H9 (cell line): ENCODE measurements at regions not wholly inside any gene's neighbourhood (a gene's known extent, or its start where the extent isn't known, plus 50 kb on each side); places are given as distances from the start of the nearest gene placed in this dataset.

Experiments used
- DNase-seq: peaks from one replicate; pipeline ENCODE4 v3.0.0-alpha.2; 2017
- H2AFZ ChIP-seq: one replicate; pipeline ENCODE4 v1.6.1; 2013; ENCODE audit warnings: mild to moderate bottlenecking, low read length, control low read depth, moderate library complexity
- H2AK5ac ChIP-seq: 2 replicates; pipeline ENCODE4 v1.6.1; 2013; ENCODE audit warnings: low read length, control low read depth, mixed read lengths; ENCODE audit not compliant: insufficient read length
- H2BK120ac ChIP-seq: one replicate; pipeline ENCODE4 v1.6.1; 2013; ENCODE audit warnings: low read depth, mild to moderate bottlenecking, low read length, control low read depth, inconsistent platforms; ENCODE audit not compliant: poor library complexity, severe bottlenecking
- H2BK12ac ChIP-seq: 2 replicates; pipeline ENCODE4 v1.6.1; 2013; ENCODE audit warnings: low read length, control low read depth, mixed read lengths, low read depth; ENCODE audit not compliant: insufficient read length
- H2BK15ac ChIP-seq: 2 replicates; pipeline ENCODE4 v1.6.1; 2013; ENCODE audit warnings: low read depth, low read length, control low read depth
- H2BK20ac ChIP-seq: one replicate; pipeline ENCODE4 v1.6.1; 2013; ENCODE audit warnings: low read depth, mild to moderate bottlenecking, low read length, control low read depth, inconsistent platforms; ENCODE audit not compliant: poor library complexity, severe bottlenecking
- H2BK5ac ChIP-seq: 2 replicates; pipeline ENCODE4 v1.6.1; 2013; ENCODE audit warnings: low read length, control low read depth, mixed read lengths; ENCODE audit not compliant: insufficient read length
- H3K14ac ChIP-seq: 2 replicates; pipeline ENCODE4 v1.6.1; 2013; ENCODE audit warnings: low read length, control low read depth; ENCODE audit not compliant: insufficient read depth
- H3K18ac ChIP-seq: 2 replicates; pipeline ENCODE4 v1.6.1; 2013; ENCODE audit warnings: low read depth, mild to moderate bottlenecking, mixed read lengths, low read length, control low read depth; ENCODE audit not compliant: insufficient read length
- H3K23ac ChIP-seq: 2 replicates; pipeline ENCODE4 v1.6.1; 2013; ENCODE audit warnings: low read length, control low read depth, mixed read lengths, low read depth; ENCODE audit not compliant: insufficient read length
- H3K23me2 ChIP-seq: 2 replicates; pipeline ENCODE4 v1.6.1; 2013; ENCODE audit warnings: low read depth, mild to moderate bottlenecking, mixed read lengths, low read length, control low read depth; ENCODE audit not compliant: insufficient read length, poor library complexity, severe bottlenecking
- H3K27ac ChIP-seq: 2 replicates; pipeline ENCODE4 v1.5.1; 2013; ENCODE audit warnings: low read length, control low read depth, mixed read lengths, low read depth; ENCODE audit not compliant: insufficient read length
- H3K27me3 ChIP-seq: 2 replicates; pipeline ENCODE4 v1.6.1; 2013; ENCODE audit warnings: low read length, control low read depth, inconsistent platforms; ENCODE audit not compliant: insufficient read depth
- H3K4ac ChIP-seq: 2 replicates; pipeline ENCODE4 v1.6.1; 2013; ENCODE audit warnings: low read depth, mild to moderate bottlenecking, control low read depth, inconsistent platforms, low read length, moderate library complexity
- H3K4me1 ChIP-seq: 2 replicates; pipeline ENCODE4 v1.6.1; 2013; ENCODE audit warnings: low read length, control low read depth, inconsistent platforms; ENCODE audit not compliant: insufficient read depth
- H3K4me2 ChIP-seq: 2 replicates; pipeline ENCODE4 v1.6.1; 2013; ENCODE audit warnings: low read length, control low read depth, mixed read lengths; ENCODE audit not compliant: insufficient read length, insufficient read depth
- H3K56ac ChIP-seq: 2 replicates; pipeline ENCODE4 v1.6.1; 2013; ENCODE audit warnings: low read depth, mild to moderate bottlenecking, mixed read lengths, low read length, control low read depth; ENCODE audit not compliant: insufficient read length
- H3K79me1 ChIP-seq: 2 replicates; pipeline ENCODE4 v1.6.1; 2013; ENCODE audit warnings: low read depth, mild to moderate bottlenecking, moderate library complexity, low read length, control low read depth, inconsistent platforms; ENCODE audit not compliant: insufficient read depth, poor library complexity, severe bottlenecking
- H3K79me2 ChIP-seq: 2 replicates; pipeline ENCODE4 v1.6.1; 2013; ENCODE audit warnings: low read length, control low read depth, inconsistent platforms; ENCODE audit not compliant: insufficient read depth
- H3K9ac ChIP-seq: 2 replicates; pipeline ENCODE4 v1.6.1; 2013; ENCODE audit warnings: low read length, control low read depth, mixed read lengths; ENCODE audit not compliant: insufficient read length; ENCODE audit errors: extremely low read depth
- H3K9me3 ChIP-seq: one replicate; pipeline ENCODE4 v1.6.1; 2013; ENCODE audit warnings: low read depth, low read length, inconsistent platforms; ENCODE audit not compliant: control insufficient read depth
- H3T11ph ChIP-seq: one replicate; pipeline ENCODE4 v1.6.1; 2013; ENCODE audit warnings: mild to moderate bottlenecking, low read length, control low read depth, inconsistent platforms
- H4K20me1 ChIP-seq: one replicate; pipeline ENCODE4 v1.6.1; 2013; ENCODE audit not compliant: control insufficient read depth, insufficient read length, insufficient read depth
- H4K5ac ChIP-seq: 2 replicates; pipeline ENCODE4 v1.6.1; 2013; ENCODE audit warnings: low read depth, mild to moderate bottlenecking, mixed read lengths, low read length, control low read depth; ENCODE audit not compliant: insufficient read length
- H4K8ac ChIP-seq: replicated peaks from 2 replicates; pipeline ENCODE4 v1.6.1; 2013; ENCODE audit warnings: low read length, control low read depth, mixed read lengths, low read depth; ENCODE audit not compliant: insufficient read length
- H4K91ac ChIP-seq: 2 replicates; pipeline ENCODE4 v1.6.1; 2013; ENCODE audit warnings: low read depth, mild to moderate bottlenecking, moderate library complexity, mixed read lengths, low read length, control low read depth; ENCODE audit not compliant: insufficient read length
- H3K27ac Mint-ChIP-seq, 3 experiments: 2 replicates in 2 of 3; 3 replicates in 1 of 3; pipeline ENCODE4 v1.8.0; 2020 to 2021; ENCODE audit warnings: mixed read lengths in 3 of 3, mild to moderate bottlenecking in 1 of 3, moderate library complexity in 1 of 3
- H3K27me3 Mint-ChIP-seq: 2 replicates; pipeline ENCODE4 v1.8.0; 2021; ENCODE audit warnings: low read depth, mild to moderate bottlenecking, moderate library complexity, mixed read lengths
- H3K36me3 Mint-ChIP-seq, 3 experiments: 2 replicates in 2 of 3; 3 replicates in 1 of 3; pipeline ENCODE4 v1.8.0; 2020 to 2021; ENCODE audit warnings: low read depth in 3 of 3, mixed read lengths in 3 of 3; ENCODE audit not compliant: insufficient read depth in 1 of 3
- H3K4me1 Mint-ChIP-seq, 2 experiments: 2 replicates each; pipeline ENCODE4 v1.8.0; 2020; ENCODE audit warnings: mixed read lengths in 2 of 2
- H3K4me3 Mint-ChIP-seq, 2 experiments: 2 replicates in 1 of 2; 3 replicates in 1 of 2; pipeline ENCODE4 v1.8.0; 2020 to 2021; ENCODE audit warnings: mild to moderate bottlenecking in 2 of 2, mixed read lengths in 2 of 2, moderate library complexity in 1 of 2
- H3K9me3 Mint-ChIP-seq, 2 experiments: 2 replicates in 1 of 2; 3 replicates in 1 of 2; pipeline ENCODE4 v1.8.0; 2020; ENCODE audit warnings: mild to moderate bottlenecking in 2 of 2, mixed read lengths in 2 of 2, moderate library complexity in 1 of 2
- CTCF ChIP-seq: fragments of 200-600 bp; sonication (generic); conservative IDR thresholded peaks from 3 replicates; pipeline ENCODE4 v1.8.0; 2021; ENCODE audit warnings: antibody characterized with exemption, mild to moderate bottlenecking
- WGBS: extraction: QIAGEN DNeasy Blood & Tissue Kit; methylation state at CpG from one replicate; pipeline ENCODE4 v1.1.7; 2013; ENCODE audit warnings: missing lambda C conversion rate, low lambda C conversion rate, mixed read lengths; ENCODE audit not compliant: insufficient read length; ENCODE audit errors: extremely low coverage; 5-methylcytosine and 5-hydroxymethylcytosine counted together

DNA sequence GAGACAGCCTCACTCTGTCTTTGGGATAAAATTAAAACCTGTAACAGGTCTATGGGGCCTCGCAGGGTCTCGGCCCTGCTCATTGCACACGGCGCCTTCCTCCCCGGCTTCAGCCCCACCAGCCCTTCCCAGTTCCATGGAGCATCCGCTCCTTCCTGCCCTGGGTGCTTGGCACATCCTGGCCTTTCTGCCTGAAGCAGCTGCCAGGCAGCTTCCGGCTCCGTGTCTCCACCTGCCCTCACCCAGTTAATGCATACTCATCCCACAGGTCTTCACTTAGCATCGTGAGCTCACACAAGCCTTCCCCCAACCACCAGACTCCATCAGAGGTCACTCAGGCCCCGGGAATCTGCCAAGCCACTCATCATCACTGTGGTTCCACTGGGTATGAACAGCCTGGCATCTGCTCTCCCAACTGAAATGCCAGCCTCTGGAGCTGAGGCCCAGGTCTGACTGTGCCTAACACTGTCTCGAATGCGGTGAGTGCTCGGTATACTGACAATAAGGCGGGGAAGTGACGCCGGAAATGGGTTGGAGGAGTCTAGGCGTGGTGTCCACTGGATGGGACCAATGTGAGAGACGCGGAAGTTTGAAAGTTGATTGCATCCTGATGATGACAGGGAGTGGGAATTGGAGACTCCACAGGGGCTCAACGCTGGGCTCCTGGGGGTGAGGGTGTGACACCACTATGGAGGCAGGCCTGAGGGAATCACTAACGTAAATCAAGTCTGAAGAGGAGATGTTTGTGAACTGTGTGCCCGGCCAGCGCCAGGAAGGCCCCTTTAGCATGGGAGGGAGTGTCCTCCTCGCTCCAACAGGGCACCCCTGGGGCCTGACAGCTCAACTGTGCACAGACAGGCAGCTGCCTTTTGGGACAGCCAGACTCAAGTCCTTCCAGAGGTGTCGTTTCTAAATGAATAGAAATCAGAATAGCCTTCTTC, 245.8 kb downstream of the TTLL2 start:
- H4K20me1 ChIP-seq, result no peaks in the 10 kb centered on the region
- no peak overlapping the region for H3K9ac ChIP-seq
- peaks cover 0 to 12% of the 10 kb centered on the region in 2 experiments; a peak in 3 of 4 replicates for H3K4me1 Mint-ChIP-seq
- H2BK120ac ChIP-seq, result no peak overlapping the region
- no peak overlapping the region for H3K27ac Mint-ChIP-seq
- peaks cover 2% of the 10 kb centered on the region for H3K27me3 Mint-ChIP-seq
- no peaks in the 10 kb centered on the region for H3K79me2 ChIP-seq
- no peak overlapping the region for H2BK15ac ChIP-seq
- no peak overlapping the region for H3K27ac ChIP-seq
- no peak overlapping the region for H3K56ac ChIP-seq
- H3K9me3 Mint-ChIP-seq, result no peaks in the 10 kb centered on the region
- no peak overlapping the region for H4K8ac ChIP-seq
- no peak overlapping the region for H2BK20ac ChIP-seq
- DNase-seq, result no peak
- no peak overlapping the region for H3K23ac ChIP-seq
- H2AK5ac ChIP-seq, result no peak overlapping the region
- H3K4ac ChIP-seq, result no peak overlapping the region
- no peaks in the 10 kb centered on the region for H3K9me3 ChIP-seq
- H2BK5ac ChIP-seq, result no peak overlapping the region
- no peak for TF ChIP-seq CTCF
- no peak overlapping the region for H4K91ac ChIP-seq
- no peak overlapping the region for H3K4me2 ChIP-seq
- no peak overlapping the region for H3K14ac ChIP-seq
- no peak overlapping the region for H2BK12ac ChIP-seq
- no peaks in the 10 kb centered on the region; the same call in 1 of the 2 replicates for H3K4me1 ChIP-seq
- WGBS, result no CpG with 5 or more reads among the region's 25 CpGs
- H3K18ac ChIP-seq, result no peak overlapping the region
- no peaks in the 10 kb centered on the region for H3K79me1 ChIP-seq
- no peak overlapping the region for H3T11ph ChIP-seq
- no peak overlapping the region for H4K5ac ChIP-seq
- H3K4me3 Mint-ChIP-seq, result no peak overlapping the region; a peak in 1 of 5 replicates
- H3K23me2 ChIP-seq, result no peaks in the 10 kb centered on the region
- no peaks in the 10 kb centered on the region for H3K36me3 Mint-ChIP-seq
- no peak overlapping the region for H2AFZ ChIP-seq
- H3K27me3 ChIP-seq, result no peaks in the 10 kb centered on the region
